ENCODE measurements at regions not wholly inside any gene's neighbourhood (a gene's known extent, or its start where the extent isn't known, plus 50 kb on each side); places are given as distances from the start of the nearest gene placed in this dataset.
"Not testable (repeated sequence)": the region's sequence is repeated elsewhere in the genome, so short reads cannot be mapped to it uniquely, and the experiment has no call there.

DNA sequence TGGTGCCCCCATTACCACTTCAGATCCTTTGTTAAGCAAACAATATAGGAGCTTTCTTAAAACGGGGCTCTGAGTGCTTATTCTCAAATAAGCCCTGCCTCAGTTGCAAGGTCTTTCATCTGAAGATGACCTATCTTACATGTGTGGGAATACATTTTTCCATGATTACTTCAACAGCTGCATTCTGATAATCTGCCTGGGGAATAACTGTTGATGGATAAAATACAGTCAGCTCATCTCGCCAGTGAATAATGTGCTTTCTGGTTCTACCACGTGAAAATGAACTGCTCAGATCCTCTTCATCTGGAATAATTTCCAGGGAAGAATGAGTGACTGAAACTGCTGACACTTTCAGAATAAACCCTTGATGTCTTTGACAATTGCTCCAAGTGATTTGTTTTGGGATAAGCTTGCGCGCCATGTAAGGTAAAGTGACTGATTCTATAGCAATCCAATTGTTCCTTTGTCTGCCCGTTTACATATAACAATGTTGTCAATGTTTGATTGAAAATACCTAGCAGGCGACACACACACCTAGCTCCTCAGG, 161.3 kb downstream of the RTL9 start:
- H3K9me3 Mint-ChIP-seq: no peaks in the 10 kb centered on the region
- no peak overlapping the region for H3T11ph ChIP-seq (ENCODE audit: low read length)

DNA sequence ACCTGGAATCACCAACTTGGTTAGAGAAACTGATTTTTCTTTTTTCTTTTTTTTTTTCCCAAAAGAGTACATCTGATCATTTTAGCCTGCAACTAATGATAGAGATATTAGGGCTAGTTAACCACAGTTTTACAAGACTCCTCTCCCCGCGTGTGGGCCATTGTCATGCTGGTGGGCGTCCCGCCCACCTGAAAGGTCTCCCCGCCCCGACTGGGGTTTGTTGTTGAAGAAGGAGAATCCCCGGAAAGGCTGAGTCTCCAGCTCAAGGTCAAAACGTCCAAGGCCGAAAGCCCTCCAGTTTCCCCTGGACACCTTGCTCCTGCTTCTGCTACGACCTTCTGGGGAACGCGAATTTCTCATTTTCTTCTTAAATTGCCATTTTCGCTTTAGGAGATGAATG, 162.0 kb downstream of the RTL9 start:
- peak overlapping the region in 2 of 3 experiments; percentile 25 to 88; a peak in 2 of 7 replicates for H3K27ac Mint-ChIP-seq
- H3K27me3 ChIP-seq (ENCODE audit: insufficient read depth, low read length); H3K18ac ChIP-seq (ENCODE audit: insufficient read length, low read depth, low read length); H3K9me3 Mint-ChIP-seq; H3K27me3 Mint-ChIP-seq (ENCODE audit: low read depth); H4K20me1 ChIP-seq (ENCODE audit: control insufficient read depth, insufficient read depth, insufficient read length); H2BK5ac ChIP-seq (ENCODE audit: insufficient read length, low read length); H3K9ac ChIP-seq (ENCODE audit: extremely low read depth, insufficient read length, low read length); H3K4ac ChIP-seq (ENCODE audit: low read depth, low read length); H4K8ac ChIP-seq (replicated peaks; ENCODE audit: insufficient read length, low read depth, low read length); H2BK20ac ChIP-seq (ENCODE audit: low read depth, low read length, poor library complexity, severe bottlenecking); H3K27ac ChIP-seq (ENCODE audit: insufficient read length, low read depth, low read length); H4K91ac ChIP-seq (ENCODE audit: insufficient read length, low read depth, low read length); H3K79me1 ChIP-seq (ENCODE audit: insufficient read depth, low read depth, low read length, poor library complexity, severe bottlenecking); H3K56ac ChIP-seq (ENCODE audit: insufficient read length, low read depth, low read length); DNase-seq; H3K4me2 ChIP-seq (ENCODE audit: insufficient read depth, insufficient read length, low read length); H2BK15ac ChIP-seq (ENCODE audit: low read depth, low read length); H2AK5ac ChIP-seq (ENCODE audit: insufficient read length, low read length); H3T11ph ChIP-seq (ENCODE audit: low read length); H3K14ac ChIP-seq (ENCODE audit: insufficient read depth, low read length); H3K9me3 ChIP-seq (ENCODE audit: control insufficient read depth, low read depth, low read length); H3K79me2 ChIP-seq (ENCODE audit: insufficient read depth, low read length); H3K23me2 ChIP-seq (ENCODE audit: insufficient read length, low read depth, low read length, poor library complexity, severe bottlenecking); H2BK12ac ChIP-seq (ENCODE audit: insufficient read length, low read depth, low read length); H2BK120ac ChIP-seq (ENCODE audit: low read depth, low read length, poor library complexity, severe bottlenecking); H3K4me1 ChIP-seq (ENCODE audit: insufficient read depth, low read length); H4K5ac ChIP-seq (ENCODE audit: insufficient read length, low read depth, low read length); H3K23ac ChIP-seq (ENCODE audit: insufficient read length, low read depth, low read length); H3K36me3 Mint-ChIP-seq (ENCODE audit: insufficient read depth in 1 of 3, low read depth in 3 of 3); H3K4me3 Mint-ChIP-seq: not testable (repeated sequence)
- WGBS (ENCODE audit: extremely low coverage, insufficient read length, low lambda C conversion rate): no CpG with 5 or more reads among the region's 13 CpGs
- H3K4me1 Mint-ChIP-seq: peaks cover 16 to 21% of the 10 kb centered on the region in 2 experiments
- peak overlapping the region; percentile 26 for H2AFZ ChIP-seq (ENCODE audit: low read length)

More for the DNA sequence above, 161.3 kb downstream of the RTL9 start:
- TF ChIP-seq, protein P1, sequence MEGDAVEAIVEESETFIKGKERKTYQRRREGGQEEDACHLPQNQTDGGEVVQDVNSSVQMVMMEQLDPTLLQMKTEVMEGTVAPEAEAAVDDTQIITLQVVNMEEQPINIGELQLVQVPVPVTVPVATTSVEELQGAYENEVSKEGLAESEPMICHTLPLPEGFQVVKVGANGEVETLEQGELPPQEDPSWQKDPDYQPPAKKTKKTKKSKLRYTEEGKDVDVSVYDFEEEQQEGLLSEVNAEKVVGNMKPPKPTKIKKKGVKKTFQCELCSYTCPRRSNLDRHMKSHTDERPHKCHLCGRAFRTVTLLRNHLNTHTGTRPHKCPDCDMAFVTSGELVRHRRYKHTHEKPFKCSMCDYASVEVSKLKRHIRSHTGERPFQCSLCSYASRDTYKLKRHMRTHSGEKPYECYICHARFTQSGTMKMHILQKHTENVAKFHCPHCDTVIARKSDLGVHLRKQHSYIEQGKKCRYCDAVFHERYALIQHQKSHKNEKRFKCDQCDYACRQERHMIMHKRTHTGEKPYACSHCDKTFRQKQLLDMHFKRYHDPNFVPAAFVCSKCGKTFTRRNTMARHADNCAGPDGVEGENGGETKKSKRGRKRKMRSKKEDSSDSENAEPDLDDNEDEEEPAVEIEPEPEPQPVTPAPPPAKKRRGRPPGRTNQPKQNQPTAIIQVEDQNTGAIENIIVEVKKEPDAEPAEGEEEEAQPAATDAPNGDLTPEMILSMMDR (conservative IDR thresholded peaks at IDR 0.05): no peak
- H2BK12ac ChIP-seq (ENCODE audit: insufficient read length, low read depth, low read length): no peak overlapping the region
- Mint-ChIP-seq H3K4me1 (peaks cover 16 to 21% of the 10 kb centered on the region in 2 experiments), H3K36me3 (ENCODE audit: insufficient read depth in 1 of 3, low read depth in 3 of 3) (no peaks in the 10 kb centered on the region; a peak in 1 of 7 replicates), H3K27ac (peak overlapping the region in 1 of 3 experiments; percentile 55; a peak in 1 of 7 replicates), H3K4me3 (no peak overlapping the region), H3K27me3 (ENCODE audit: low read depth) (no peaks in the 10 kb centered on the region; the same call in 1 of the 2 replicates)
- no peak overlapping the region for H2AFZ ChIP-seq (ENCODE audit: low read length)
- H3K79me2 ChIP-seq (ENCODE audit: insufficient read depth, low read length): no peaks in the 10 kb centered on the region
- no peak overlapping the region for H3K56ac ChIP-seq (ENCODE audit: insufficient read length, low read depth, low read length)
- no peaks in the 10 kb centered on the region for H3K9me3 ChIP-seq (ENCODE audit: control insufficient read depth, low read depth, low read length)
- no peaks in the 10 kb centered on the region for H3K79me1 ChIP-seq (ENCODE audit: insufficient read depth, low read depth, low read length, poor library complexity, severe bottlenecking)
- H4K5ac ChIP-seq (ENCODE audit: insufficient read length, low read depth, low read length): no peak overlapping the region
- no peak overlapping the region for H3K27ac ChIP-seq (ENCODE audit: insufficient read length, low read depth, low read length)
- DNase-seq: no peak
- no peaks in the 10 kb centered on the region for H4K20me1 ChIP-seq (ENCODE audit: control insufficient read depth, insufficient read depth, insufficient read length)
- H3K4me2 ChIP-seq (ENCODE audit: insufficient read depth, insufficient read length, low read length): no peak overlapping the region
- no peak overlapping the region for H4K8ac ChIP-seq (replicated peaks; ENCODE audit: insufficient read length, low read depth, low read length)
- WGBS (ENCODE audit: extremely low coverage, insufficient read length, low lambda C conversion rate): no CpG with 5 or more reads among the region's 7 CpGs
- H2BK20ac ChIP-seq (ENCODE audit: low read depth, low read length, poor library complexity, severe bottlenecking): no peak overlapping the region
- H3K27me3 ChIP-seq (ENCODE audit: insufficient read depth, low read length): no peaks in the 10 kb centered on the region
- no peak overlapping the region for H3K9ac ChIP-seq (ENCODE audit: extremely low read depth, insufficient read length, low read length)
- no peak overlapping the region for H4K91ac ChIP-seq (ENCODE audit: insufficient read length, low read depth, low read length)
- no peak overlapping the region for H2AK5ac ChIP-seq (ENCODE audit: insufficient read length, low read length)
- no peak overlapping the region for H2BK15ac ChIP-seq (ENCODE audit: low read depth, low read length)
- H3K14ac ChIP-seq (ENCODE audit: insufficient read depth, low read length): no peak overlapping the region
- H3K18ac ChIP-seq (ENCODE audit: insufficient read length, low read depth, low read length): no peak overlapping the region
- H3K4me1 ChIP-seq (ENCODE audit: insufficient read depth, low read length): no peaks in the 10 kb centered on the region; the same call in 1 of the 2 replicates
- H2BK5ac ChIP-seq (ENCODE audit: insufficient read length, low read length): no peak overlapping the region
- no peaks in the 10 kb centered on the region for H3K23me2 ChIP-seq (ENCODE audit: insufficient read length, low read depth, low read length, poor library complexity, severe bottlenecking)
- H3K23ac ChIP-seq (ENCODE audit: insufficient read length, low read depth, low read length): no peak overlapping the region
- no peak overlapping the region for H2BK120ac ChIP-seq (ENCODE audit: low read depth, low read length, poor library complexity, severe bottlenecking)
- no peak overlapping the region for H3K4ac ChIP-seq (ENCODE audit: low read depth, low read length)

All from H9 (cell line).